Gastrocnemius medialis (tissue), 4 donors: ENCODE measurements at regions not wholly inside any gene's neighbourhood (a gene's known extent, or its start where the extent isn't known, plus 50 kb on each side); places are given as distances from the start of the nearest gene placed in this dataset.

Source experiments
- CTCF ChIP-seq, 5 experiments: fragments of 450-650 bp in 3 of 5; fragments of 200-600 bp in 2 of 5; sonication (generic) in 2 of 5; IDR thresholded peaks in 4 of 5; conservative IDR thresholded peaks in 1 of 5; 1 replicate in 4 of 5; 2 replicates in 1 of 5; pipeline ENCODE4 v1.5.1; 2016 to 2019; ENCODE audit warnings: antibody characterized with exemption in 5 of 5, mild to moderate bottlenecking in 3 of 5, moderate library complexity in 3 of 5
- POLR2A ChIP-seq, 2 donors: fragments of 450-650 bp; IDR thresholded peaks; one replicate each; pipeline ENCODE4 v1.6.1; 2017; ENCODE audit warnings: antibody characterized with exemption in 2 of 2, mild to moderate bottlenecking in 2 of 2, moderate library complexity in 2 of 2

- TF ChIP-seq CTCF (IDR thresholded peaks at IDR 0.05 in 4 of 5, conservative IDR thresholded peaks at IDR 0.05 in 1 of 5) = peak; percentile 51 to 80 (median 67)
- TF ChIP-seq POLR2A (IDR thresholded peaks at IDR 0.05) = no peak
These were observed 59.8 kb upstream of the ARL4D start for GRCh38 chr17:43338886-43339516.
